Spleen (tissue), 11 donors: ENCODE measurements at regions not wholly inside any gene's neighbourhood (a gene's known extent, or its start where the extent isn't known, plus 50 kb on each side); places are given as distances from the start of the nearest gene placed in this dataset.
"Not testable (repeated sequence)": the region's sequence is repeated elsewhere in the genome, so short reads cannot be mapped to it uniquely, and the experiment has no call there.

Experiments used
- DNase-seq: peaks from one replicate; pipeline ENCODE4 v3.0.0-alpha.2; 2020
- H3K27ac ChIP-seq, 8 donors: fragments of 200-600 bp; sonication (generic) in 7 of 8; 1 replicate in 4 of 8; 2 replicates in 4 of 8; pipeline versions ENCODE4 v1.5.0 to v1.8.0; 2016 to 2021; ENCODE audit warnings: inconsistent platforms in 4 of 8, mild to moderate bottlenecking in 4 of 8, moderate library complexity in 1 of 8
- H3K27me3 ChIP-seq, 7 donors: fragments of 200-600 bp; sonication (generic) in 6 of 7; replicated peaks in 1 of 7; 1 replicate in 4 of 7; 2 replicates in 3 of 7; pipeline versions ENCODE4 v1.5.0 to v1.8.0; 2016 to 2021; ENCODE audit warnings: inconsistent platforms in 3 of 7, mild to moderate bottlenecking in 1 of 7
- H3K36me3 ChIP-seq, 6 donors: fragments of 200-600 bp; sonication (generic) in 5 of 6; 1 replicate in 4 of 6; 2 replicates in 2 of 6; pipeline versions ENCODE4 v1.5.0 to v1.8.0; 2016 to 2021; ENCODE audit warnings: inconsistent platforms in 2 of 6
- H3K4me1 ChIP-seq, 6 donors: fragments of 200-600 bp; sonication (generic) in 5 of 6; 1 replicate in 3 of 6; 2 replicates in 3 of 6; pipeline versions ENCODE4 v1.5.0 to v1.8.0; 2016 to 2021; ENCODE audit warnings: inconsistent platforms in 3 of 6
- H3K4me3 ChIP-seq, 8 donors: fragments of 200-600 bp; sonication (generic) in 7 of 8; 1 replicate in 4 of 8; 2 replicates in 4 of 8; pipeline versions ENCODE4 v1.5.0 to v1.8.0; 2016 to 2021; ENCODE audit warnings: inconsistent platforms in 4 of 8, mild to moderate bottlenecking in 4 of 8, moderate library complexity in 2 of 8
- H3K9me3 ChIP-seq, 8 donors: fragments of 200-600 bp; sonication (generic) in 7 of 8; 1 replicate in 4 of 8; 2 replicates in 4 of 8; pipeline versions ENCODE4 v1.5.0 to v1.8.0; 2016 to 2021; ENCODE audit warnings: inconsistent platforms in 4 of 8
- POLR2A ChIP-seq, 3 donors: fragments of 450-650 bp; IDR thresholded peaks; one replicate each; pipeline ENCODE4 v1.5.1; 2017; ENCODE audit warnings: antibody characterized with exemption in 3 of 3, mild to moderate bottlenecking in 1 of 3
- POLR2AphosphoS5 ChIP-seq, 3 donors: sonication (generic); formaldehyde crosslinking; IDR thresholded peaks; one replicate each; pipeline ENCODE4 v1.5.1; 2017; ENCODE audit warnings: antibody characterized with exemption in 3 of 3
- WGBS, 5 donors: extraction: QIAGEN DNeasy Blood & Tissue Kit in 3 of 5; methylation state at CpG; one replicate each; pipeline versions ENCODE4 v1.1.5 to v1.1.7; 2013 to 2018; 5-methylcytosine and 5-hydroxymethylcytosine counted together
- intact Hi-C: fragments of 100-400 bp; cut with DNase I; formaldehyde crosslinking; loops from one replicate; pipeline ENCODE4 v1.15.0; 2023; ENCODE audit warnings: low total_unique reads
- TF ChIP-seq, protein P1 (sequence below), 11 experiments: fragments of 200-600 bp in 7 of 11; fragments of 450-650 bp in 4 of 11; sonication (generic) in 4 of 11; IDR thresholded peaks in 8 of 11; conservative IDR thresholded peaks in 3 of 11; 1 replicate in 7 of 11; 2 replicates in 4 of 11; pipeline versions ENCODE4 v1.4.0 to v1.8.0; 2016 to 2021; ENCODE audit warnings: antibody characterized with exemption in 11 of 11, inconsistent platforms in 4 of 11, mild to moderate bottlenecking in 1 of 11
- donor health status: healthy with polysubstance abuse.
- donor health status: DM: no; HTN: no; CAD: no; lungs with moderate emphysema.
- donor health status: DM: no; HTN: no; CAD: no.
- donor health status: Bipolar disorder and iron deficiency.
- donor health status: healthy.
- donor health status: DM: no; HTN: no; CAD: no.
- donor health status: DM: yes; HTN: yes; CAD: no.

- intact Hi-C loops: no loop called here
- Histone ChIP-seq H3K4me1 (no peaks in the 10 kb centered on the region), H3K27ac (no peak overlapping the region), H3K4me3 (no peak overlapping the region), H3K36me3 (no peaks in the 10 kb centered on the region), H3K27me3 (no peaks in the 10 kb centered on the region), H3K9me3 (peaks cover 0 to 27% (median 10%) of the 10 kb centered on the region in 8 donors)
- TF ChIP-seq, protein P1, sequence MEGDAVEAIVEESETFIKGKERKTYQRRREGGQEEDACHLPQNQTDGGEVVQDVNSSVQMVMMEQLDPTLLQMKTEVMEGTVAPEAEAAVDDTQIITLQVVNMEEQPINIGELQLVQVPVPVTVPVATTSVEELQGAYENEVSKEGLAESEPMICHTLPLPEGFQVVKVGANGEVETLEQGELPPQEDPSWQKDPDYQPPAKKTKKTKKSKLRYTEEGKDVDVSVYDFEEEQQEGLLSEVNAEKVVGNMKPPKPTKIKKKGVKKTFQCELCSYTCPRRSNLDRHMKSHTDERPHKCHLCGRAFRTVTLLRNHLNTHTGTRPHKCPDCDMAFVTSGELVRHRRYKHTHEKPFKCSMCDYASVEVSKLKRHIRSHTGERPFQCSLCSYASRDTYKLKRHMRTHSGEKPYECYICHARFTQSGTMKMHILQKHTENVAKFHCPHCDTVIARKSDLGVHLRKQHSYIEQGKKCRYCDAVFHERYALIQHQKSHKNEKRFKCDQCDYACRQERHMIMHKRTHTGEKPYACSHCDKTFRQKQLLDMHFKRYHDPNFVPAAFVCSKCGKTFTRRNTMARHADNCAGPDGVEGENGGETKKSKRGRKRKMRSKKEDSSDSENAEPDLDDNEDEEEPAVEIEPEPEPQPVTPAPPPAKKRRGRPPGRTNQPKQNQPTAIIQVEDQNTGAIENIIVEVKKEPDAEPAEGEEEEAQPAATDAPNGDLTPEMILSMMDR (IDR thresholded peaks at IDR 0.05 in 8 of 11, conservative IDR thresholded peaks at IDR 0.05 in 3 of 11): no peak
- TF ChIP-seq POLR2A (IDR thresholded peaks at IDR 0.05) (no peak), POLR2AphosphoS5 (IDR thresholded peaks at IDR 0.05) (no peak)
- no peak for DNase-seq
Observed at GRCh38 chr14:48275301-48275700, 599.9 kb upstream of the MDGA2 start.

DNA sequence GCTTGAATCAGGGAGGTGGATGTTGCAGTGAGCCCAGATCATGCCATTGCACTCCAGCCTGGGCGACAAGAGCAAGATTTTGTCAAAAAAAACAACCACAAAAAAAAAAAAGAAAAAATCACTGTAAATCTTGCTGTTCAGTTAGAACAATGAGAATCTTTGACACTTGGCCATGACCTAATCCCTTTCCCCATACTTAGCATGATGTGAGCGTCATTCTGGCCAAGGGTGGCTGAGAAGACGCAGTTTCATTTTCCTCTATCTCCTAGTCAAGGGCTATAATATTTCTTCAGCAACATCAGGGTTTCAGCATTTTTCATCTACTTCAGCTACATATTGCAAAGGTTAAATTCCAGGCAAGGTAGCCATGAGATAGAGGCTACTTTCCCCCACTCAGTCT is 599.4 kb upstream of the MDGA2 start:
- Histone ChIP-seq H3K4me1 (no peaks in the 10 kb centered on the region), H3K27ac (no peak overlapping the region), H3K36me3 (no peaks in the 10 kb centered on the region), H3K9me3 (peaks cover 0 to 25% (median 9%) of the 10 kb centered on the region in 8 donors), H3K27me3 (no peaks in the 10 kb centered on the region), H3K4me3 (no peak overlapping the region)
- no peak for DNase-seq
- intact Hi-C loops: no loop called here
- TF ChIP-seq POLR2AphosphoS5 (IDR thresholded peaks at IDR 0.05) (no peak), POLR2A (IDR thresholded peaks at IDR 0.05) (no peak)
- TF ChIP-seq, protein P1 (IDR thresholded peaks at IDR 0.05 in 8 of 11, conservative IDR thresholded peaks at IDR 0.05 in 3 of 11): no peak
- 77 to 92% (median 89%) methylated on average over 3 of the region's 3 CpGs for WGBS, 5 donors

GRCh38 chr14:48267926-48268325 is 592.5 kb upstream of the MDGA2 start:
- DNase-seq, intact Hi-C loops, H3K4me1 ChIP-seq, H3K4me3 ChIP-seq, H3K9me3 ChIP-seq, H3K27ac ChIP-seq, H3K36me3 ChIP-seq, H3K27me3 ChIP-seq: not testable (repeated sequence)
- 67 to 84% (median 75%) methylated on average over 4 of the region's 4 CpGs for WGBS, 5 donors

- H3K27me3 ChIP-seq, H3K4me3 ChIP-seq, intact Hi-C loops, H3K27ac ChIP-seq, H3K4me1 ChIP-seq, DNase-seq, H3K36me3 ChIP-seq, H3K9me3 ChIP-seq: not testable (repeated sequence)
- 67 to 75% (median 69%) methylated on average over 5 of the region's 5 CpGs for WGBS, 5 donors
Observed at GRCh38 chr14:48266201-48266600, 590.8 kb upstream of the MDGA2 start.

DNA sequence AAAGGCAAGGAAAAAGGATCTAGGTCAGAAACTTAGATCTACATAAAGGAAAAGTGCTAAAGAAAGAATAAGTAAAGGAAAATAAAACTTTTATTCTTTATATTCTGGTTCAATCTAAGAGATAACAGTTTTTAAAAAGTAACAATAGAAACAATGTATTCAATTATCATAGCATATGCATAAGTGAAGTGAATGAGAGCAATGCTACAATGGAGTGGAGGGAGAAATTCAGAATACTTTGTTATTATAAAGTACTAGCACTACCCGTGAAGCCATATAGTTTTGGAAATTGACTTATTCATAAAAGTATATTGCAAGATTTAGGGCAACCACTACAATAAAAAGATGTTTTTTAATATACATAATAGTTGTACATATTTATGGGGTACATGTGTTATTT is 586.0 kb upstream of the MDGA2 start:
- peaks cover 0 to 7% (median 0%) of the 10 kb centered on the region in 8 donors for H3K9me3 ChIP-seq
- no peaks in the 10 kb centered on the region for H3K36me3 ChIP-seq
- no peaks in the 10 kb centered on the region for H3K27me3 ChIP-seq
- no peak overlapping the region for H3K27ac ChIP-seq
- DNase-seq: no peak
- WGBS, 5 donors: 77 to 93% (median 82%) methylated on average over 1 of the region's 1 CpG
- TF ChIP-seq, protein P1 (IDR thresholded peaks at IDR 0.05 in 8 of 11, conservative IDR thresholded peaks at IDR 0.05 in 3 of 11): no peak
- TF ChIP-seq POLR2AphosphoS5 (IDR thresholded peaks at IDR 0.05) (no peak), POLR2A (IDR thresholded peaks at IDR 0.05) (no peak)
- intact Hi-C loops: no loop called here
- H3K4me3 ChIP-seq: no peak overlapping the region
- H3K4me1 ChIP-seq: no peaks in the 10 kb centered on the region

DNA sequence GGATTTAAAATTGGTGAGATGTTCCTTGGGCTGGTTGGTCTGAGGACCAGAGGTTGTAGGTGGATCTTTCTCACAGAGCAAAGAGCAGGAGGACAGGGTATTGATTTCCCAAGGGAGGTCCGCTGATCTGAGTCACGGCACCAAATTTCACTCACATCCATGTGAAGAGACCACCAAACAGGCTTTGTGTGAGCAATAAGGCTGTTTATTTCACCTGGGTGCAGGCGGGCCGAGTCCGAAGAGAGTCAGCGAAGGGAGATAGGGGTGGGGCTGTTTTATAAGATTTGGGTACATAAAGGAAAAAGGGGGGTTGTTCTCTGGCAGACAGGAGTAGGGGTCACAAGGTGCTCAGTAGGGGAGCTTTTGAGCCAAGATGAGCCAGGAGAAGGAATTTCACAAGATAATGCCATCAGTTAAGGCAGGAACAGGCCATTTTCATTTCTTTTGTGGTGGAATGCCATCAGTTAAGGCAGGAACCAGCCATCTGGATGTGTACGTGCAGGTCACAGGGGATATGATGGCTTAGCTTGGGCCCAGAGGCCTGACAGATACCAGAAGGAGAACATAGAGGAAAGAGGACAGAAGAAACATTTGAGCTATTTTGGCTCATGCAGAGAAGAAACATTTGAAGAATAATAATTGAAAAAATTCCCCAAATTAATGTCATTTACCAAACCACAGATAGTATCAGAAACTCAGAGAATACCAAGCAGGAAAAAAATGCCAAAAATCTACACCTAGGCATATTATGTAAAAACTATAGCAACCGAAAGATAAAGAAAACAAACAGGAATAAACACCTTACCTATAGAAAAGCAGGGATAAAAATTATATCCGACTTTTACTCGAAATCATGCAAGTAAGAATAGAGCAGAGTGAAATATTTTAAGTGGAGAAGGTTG is 585.2 kb upstream of the MDGA2 start:
- H3K27ac ChIP-seq, H3K4me1 ChIP-seq, intact Hi-C loops, H3K9me3 ChIP-seq, H3K4me3 ChIP-seq, DNase-seq, H3K36me3 ChIP-seq, H3K27me3 ChIP-seq: not testable (repeated sequence)
- WGBS, 5 donors: 86 to 94% (median 87%) methylated on average over 10 of the region's 10 CpGs

DNA sequence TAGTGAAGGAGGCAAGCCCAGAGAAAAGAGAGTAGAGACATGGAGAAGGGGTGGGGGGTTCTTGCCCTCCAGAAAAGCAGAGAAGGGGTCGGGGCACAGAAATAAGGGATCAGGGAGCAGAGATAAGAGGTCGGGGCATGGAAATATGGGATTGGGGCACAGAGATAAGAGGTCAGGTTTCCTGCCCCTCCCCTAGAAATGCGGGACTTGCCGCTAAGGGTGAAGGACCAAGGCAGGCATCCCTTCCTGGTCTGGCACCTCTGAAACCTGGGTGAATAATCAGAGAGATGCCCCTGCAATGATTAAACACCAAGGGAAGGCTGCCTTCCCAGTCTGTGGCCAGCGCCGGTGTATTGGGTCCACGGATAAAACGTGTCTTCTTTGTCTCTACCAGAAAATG is 584.5 kb upstream of the MDGA2 start:
- H3K9me3 ChIP-seq, DNase-seq, H3K27ac ChIP-seq, H3K4me1 ChIP-seq, H3K4me3 ChIP-seq, H3K27me3 ChIP-seq, intact Hi-C loops, H3K36me3 ChIP-seq: not testable (repeated sequence)
- 75 to 89% (median 82%) methylated on average over 8 of the region's 8 CpGs for WGBS, 5 donors

DNA sequence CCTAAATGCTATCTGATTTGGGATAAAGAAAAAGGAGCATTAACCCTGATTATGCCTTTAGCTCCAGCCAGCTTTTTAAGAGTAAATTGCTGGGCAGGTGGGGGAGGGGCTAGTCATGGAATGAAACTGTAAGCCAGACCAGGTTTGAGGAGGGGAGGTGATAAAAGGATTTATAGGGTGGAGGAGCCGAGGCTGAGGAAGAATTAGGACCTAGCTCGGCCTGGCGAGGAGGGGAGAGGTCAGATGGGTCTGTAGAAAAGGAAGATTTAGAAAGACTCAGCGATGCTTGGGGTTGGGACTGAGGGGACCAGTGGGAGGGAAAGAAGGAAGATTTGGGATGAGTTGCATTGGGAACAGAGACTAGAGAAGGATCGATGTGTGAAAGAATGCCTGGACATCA is 583.8 kb upstream of the MDGA2 start:
- intact Hi-C loops, H3K4me3 ChIP-seq, H3K4me1 ChIP-seq, DNase-seq, H3K27ac ChIP-seq, H3K9me3 ChIP-seq, H3K36me3 ChIP-seq, H3K27me3 ChIP-seq: not testable (repeated sequence)
- WGBS, 5 donors: 74 to 82% (median 77%) methylated on average over 5 of the region's 5 CpGs
